GM23338 (cell line): ENCODE measurements at regions not wholly inside any gene's neighbourhood (a gene's known extent, or its start where the extent isn't known, plus 50 kb on each side); places are given as distances from the start of the nearest gene placed in this dataset.

Experiments used
- CREB1 ChIP-seq: fragments of 250-450 bp; sonication (Bioruptor Pico); IDR thresholded peaks from 2 replicates; pipeline ENCODE4 v1.5.0; 2020; ENCODE audit warnings: low read depth, mild to moderate bottlenecking, moderate library complexity
- CTCF ChIP-seq, 2 experiments: fragments of 200-600 bp in 1 of 2; sonication (generic) in 1 of 2; conservative IDR thresholded peaks; 2 replicates each; pipeline versions ENCODE4 v1.5.1 to v1.6.1; 2016 to 2017; ENCODE audit warnings: antibody characterized with exemption in 2 of 2, low read depth in 2 of 2, mild to moderate bottlenecking in 2 of 2, moderate library complexity in 1 of 2

- TF ChIP-seq CTCF (conservative IDR thresholded peaks at IDR 0.05; ENCODE audit: low read depth in 2 of 2) (no peak), CREB1 (CRISPR knock-in tag) (no peak)
These were observed 174.7 kb downstream of the MZT1 start for GRCh38 chr13:72552731-72553130.
